ENCODE measurements at regions not wholly inside any gene's neighbourhood (a gene's known extent, or its start where the extent isn't known, plus 50 kb on each side); places are given as distances from the start of the nearest gene placed in this dataset.
"Not testable (repeated sequence)": the region's sequence is repeated elsewhere in the genome, so short reads cannot be mapped to it uniquely, and the experiment has no call there.

DNA sequence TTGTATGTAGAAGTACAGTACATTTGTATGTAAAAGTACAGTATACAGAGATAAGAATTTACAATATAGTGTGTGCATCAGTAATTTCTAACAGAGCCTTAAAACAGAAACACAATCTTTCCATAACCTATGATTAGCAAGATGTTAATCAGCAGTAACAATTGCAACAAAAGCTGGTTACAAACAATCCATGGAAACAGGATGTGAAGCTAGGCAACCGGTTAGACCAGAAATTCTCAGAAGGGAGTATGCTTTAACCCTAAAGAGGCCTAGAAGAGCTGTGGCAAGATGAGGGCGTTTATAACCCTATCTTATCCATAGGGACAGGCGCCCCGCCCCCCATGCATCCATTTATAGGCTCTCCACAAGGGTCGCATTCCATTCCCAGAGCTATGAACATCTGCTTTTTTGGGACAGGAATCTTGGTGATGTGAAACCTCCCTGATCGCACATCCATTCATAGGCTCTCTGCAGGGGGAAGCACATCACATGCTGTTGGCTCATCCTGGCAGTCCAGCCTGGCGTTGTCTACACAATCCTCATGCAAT is 180.3 kb downstream of the PDGFRA start:
- FAIRE-seq = not testable (repeated sequence)

DNA sequence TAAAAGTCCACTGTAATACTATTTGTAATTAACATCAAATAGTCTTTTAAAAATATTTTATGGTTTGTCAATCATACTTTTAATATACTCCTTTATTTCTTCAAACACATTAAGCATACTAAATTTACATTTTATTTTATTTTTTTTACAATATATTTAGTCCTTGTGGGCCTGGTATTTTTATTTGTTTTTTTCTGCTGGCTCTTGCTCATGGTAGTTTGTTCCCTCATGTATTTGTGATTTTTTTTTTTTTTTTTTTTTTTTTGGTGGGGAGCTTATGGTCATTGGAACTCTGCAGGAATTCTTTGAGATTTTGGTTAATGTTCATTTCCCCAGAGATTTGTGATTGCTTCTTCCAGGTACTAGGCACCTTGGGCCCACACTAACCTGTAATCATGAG is 185.5 kb downstream of the PDGFRA start:
- FAIRE-seq = no peak

DNA sequence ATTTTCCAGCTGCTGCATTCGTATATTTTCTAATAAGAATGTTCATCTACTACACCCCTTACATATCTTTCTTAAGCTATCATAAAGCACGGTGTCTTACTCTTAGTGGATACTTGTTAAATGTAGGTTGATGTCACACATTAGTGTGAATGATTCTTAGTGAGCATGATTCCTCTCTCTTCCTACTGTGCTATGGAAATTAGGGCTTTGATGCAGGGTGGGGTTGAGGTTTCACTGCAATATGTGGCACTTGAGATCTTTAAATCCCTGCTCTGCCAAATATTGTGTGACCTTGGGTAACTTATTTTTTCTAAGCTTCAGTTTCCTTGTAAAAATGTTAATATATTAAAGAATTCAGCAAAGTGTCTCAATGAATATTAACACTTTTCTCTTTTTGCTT is 188.4 kb downstream of the PDGFRA start:
- FAIRE-seq = no peak

DNA sequence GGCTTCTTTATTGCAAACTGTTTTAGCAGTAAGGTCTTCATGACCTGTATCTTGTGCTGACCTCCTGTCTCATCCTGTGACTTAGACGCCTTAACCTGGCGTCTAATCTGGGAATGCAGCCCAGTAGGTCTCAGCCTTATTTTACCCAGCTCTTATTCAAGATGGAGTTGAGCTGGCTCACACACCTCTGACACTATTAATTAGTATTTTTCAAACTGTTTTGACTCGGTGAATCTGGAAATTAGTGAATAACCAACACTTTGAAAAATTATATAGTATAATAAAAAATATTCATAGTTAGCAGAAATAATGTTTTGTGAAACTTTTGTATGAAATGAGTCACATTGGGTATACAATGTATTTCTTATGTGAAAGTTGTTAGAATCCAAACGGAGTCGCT is 189.4 kb downstream of the PDGFRA start:
- no peak for FAIRE-seq

DNA sequence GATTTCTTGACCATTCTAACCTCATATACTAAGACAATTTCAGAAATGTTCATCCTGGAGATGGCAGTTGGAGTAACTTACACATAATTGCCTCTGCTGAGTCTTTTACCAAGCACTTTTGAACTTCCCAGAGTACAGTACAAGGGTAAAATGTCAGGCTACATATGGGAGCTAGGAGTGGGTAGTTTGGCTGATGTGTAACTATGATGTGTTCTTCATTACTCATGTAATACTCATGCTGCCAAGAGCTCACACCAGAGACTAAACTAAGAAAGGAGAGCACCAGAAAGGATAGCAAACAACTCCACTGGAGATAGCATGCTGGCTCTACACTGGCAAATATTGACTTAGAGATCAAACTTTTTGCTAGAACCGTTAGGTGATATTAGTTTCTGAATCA is 194.0 kb downstream of the PDGFRA start:
- no peak for FAIRE-seq

DNA sequence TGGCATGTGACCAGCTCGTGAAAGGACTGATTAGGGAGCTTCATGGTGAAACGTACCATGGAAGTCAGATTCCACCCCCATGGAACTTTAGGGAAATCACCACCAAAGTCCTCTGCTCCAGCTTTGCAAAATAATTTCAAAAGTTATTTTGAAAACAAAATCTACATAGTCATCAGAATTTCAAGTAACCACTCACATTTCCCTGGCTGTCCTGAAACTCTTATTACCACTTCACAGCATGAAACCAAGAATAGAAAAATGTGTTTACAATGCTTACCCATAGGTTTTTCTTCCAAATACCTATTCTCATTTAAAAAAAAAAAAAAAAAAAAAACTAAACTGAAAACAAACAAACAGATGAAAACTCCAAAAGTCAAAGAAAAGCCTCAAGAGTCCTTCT is 198.7 kb downstream of the PDGFRA start:
- no peak for FAIRE-seq

DNA sequence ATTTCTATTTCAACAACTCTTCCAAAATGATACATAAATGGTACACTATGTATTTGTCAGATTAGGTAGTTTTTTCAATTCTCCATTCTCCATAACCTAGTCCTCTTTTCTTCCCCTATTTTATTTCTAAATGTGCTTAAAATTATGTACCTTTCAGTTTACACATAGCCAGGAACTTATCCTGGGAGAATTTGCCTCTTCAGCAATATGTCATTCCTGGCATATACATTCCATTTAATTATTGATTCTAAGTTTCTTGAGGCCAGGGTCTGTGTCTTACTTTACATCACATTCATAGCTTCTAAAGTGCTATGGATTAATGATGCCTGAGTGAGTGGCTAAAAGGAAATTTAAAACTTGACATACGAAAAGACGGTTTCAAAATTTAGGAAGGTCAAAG is 199.8 kb downstream of the PDGFRA start:
- FAIRE-seq = no peak

DNA sequence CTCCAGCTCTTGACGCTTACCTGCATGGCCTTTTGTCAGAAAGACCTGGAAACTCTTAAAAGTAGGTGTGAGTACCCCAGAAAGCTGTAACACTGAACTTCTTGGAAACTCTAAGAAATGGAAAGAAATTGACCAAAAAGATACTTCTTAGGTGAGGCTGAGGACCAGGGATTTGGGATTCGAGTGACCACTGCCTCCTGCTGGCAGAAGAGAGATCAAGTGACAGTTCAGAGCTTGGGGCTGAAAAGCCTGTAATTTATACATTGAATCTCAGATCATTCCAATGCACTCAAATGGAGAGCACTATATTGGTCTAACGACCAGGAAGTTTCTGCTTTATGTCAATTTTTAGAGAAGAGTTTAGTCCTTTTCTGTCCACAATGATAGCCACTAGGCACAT is 204.6 kb downstream of the PDGFRA start:
- no peak for FAIRE-seq

DNA sequence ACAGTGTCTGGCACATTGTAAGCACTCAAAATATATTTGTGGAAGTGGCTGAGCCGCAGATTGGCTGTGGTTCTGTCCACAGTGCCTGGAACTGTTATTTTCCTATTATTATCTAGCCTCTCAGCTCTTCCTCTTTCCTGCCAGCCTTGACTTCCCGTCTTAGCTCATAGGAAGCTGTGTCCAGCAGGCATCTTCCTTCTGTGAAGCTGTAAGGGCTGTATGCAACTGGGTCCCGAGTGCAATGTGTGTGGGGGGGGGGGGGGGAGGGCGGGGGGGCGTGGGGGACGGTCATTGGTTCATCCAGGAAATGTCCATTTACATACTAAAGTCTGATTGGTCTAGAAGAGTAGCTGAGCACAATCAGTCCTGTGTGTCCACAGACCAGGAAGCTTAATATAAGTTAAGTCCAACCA is 210.7 kb downstream of the PDGFRA start:
- FAIRE-seq = no peak

DNA sequence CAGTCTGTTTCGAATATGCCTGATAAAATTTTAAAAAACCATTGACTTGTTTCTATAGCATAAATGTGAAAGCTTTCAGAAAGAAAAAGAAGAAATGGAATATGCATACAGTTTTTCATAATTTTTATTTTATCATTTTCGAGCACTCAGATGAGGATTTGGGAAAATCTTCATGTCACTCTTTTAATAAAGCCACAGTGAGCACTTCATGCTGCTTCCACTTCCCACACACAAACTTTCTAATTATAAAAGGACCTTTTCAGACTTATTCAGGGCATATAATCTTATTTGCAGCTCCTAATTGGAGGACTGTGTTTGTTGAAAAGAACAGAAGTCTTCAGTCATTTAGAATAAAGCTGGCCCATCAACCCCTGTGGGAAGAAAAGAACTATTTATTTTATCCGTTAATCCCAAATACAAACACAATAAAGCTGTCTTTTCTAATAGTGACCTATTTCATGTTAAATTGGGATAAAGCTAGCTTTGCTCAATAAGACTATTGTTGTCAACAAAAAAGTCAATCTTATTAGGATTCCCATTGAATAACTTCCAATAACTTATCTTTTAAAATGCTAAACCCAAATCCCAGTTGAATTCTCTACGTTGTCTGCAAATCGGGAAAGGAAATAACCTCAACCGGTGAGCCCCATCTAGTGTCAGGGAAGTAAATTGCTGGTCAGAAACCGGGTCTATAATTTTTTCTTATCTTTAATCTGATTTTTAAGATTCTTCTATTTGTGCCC is 211.5 kb downstream of the PDGFRA start:
- peak; percentile 78 for FAIRE-seq

DNA sequence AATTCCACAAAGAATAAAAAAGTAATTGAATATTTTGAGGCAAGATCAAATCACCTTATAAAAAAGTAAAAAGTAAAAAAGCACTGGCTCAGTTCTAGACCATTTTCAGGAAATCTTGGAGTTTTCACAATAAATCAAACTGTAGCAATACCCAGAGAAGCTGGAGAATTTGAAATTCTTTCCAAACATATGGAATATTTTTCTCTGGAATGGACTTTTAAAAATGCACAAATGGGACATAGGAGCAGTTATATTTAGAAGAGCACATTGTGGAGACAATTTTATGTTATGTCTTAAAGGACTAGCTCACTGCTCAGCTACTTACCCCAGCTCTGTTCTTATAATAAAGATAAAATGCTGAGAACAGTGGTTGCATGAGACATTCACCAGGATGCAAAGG is 211.9 kb upstream of the KIT start:
- FAIRE-seq = no peak

DNA sequence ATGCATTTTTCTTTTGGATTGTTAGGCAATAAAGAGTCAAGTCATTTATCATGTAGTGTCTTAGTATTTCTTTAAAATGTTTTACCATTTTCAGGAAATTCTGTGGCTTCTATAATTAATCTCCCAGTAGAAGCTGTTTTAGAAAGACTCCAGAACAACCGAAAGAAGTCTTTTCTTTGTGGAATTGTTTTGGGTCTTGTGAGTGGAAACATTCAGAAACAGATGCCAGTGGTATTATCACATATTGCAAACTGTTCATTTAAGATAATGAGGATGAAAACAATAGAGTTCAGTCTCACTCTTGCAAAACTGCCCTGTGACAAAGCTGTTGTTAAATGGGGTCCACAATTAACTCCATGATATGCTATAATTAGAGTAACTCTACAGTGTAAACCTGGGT is 211.2 kb upstream of the KIT start:
- no peak for FAIRE-seq

DNA sequence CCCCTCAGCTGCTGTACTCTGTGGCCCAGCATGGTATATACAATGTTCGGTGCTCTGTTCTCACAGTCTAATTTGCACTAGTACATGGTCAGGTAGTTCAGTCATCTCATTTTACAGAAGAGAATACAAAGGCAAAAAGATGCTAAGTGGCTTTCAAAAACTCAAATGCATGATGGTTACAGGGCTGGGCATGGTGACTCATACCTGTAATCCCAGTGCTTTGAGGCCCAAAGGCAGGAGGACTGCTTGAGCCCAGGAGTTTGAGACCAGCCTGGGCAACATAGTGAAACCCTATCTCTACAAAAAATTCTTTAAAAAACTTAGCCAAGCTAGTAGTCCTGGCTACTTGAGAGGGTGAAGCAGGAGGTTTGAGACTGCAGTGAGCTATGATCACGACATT is 210.5 kb upstream of the KIT start:
- FAIRE-seq = no peak

DNA sequence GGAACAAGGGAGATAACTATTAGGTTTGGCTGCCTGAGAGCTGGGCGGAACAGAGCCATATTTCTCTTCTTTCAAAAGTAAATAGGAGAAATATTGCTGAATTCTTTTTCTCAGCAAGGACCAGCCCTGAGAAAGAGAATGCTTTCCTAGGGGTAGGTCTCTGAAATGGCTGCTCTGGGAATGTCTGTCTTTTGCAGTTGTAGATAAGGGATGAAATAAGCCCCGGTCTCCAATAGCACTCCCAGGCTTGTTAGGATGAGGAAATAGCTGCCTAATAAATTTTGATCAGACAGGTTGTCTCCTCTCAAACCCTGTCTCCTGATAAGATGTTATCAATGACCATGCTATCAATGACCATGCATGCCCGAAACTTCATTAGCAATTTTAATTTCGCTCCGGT is 207.8 kb upstream of the KIT start:
- FAIRE-seq = no peak

DNA sequence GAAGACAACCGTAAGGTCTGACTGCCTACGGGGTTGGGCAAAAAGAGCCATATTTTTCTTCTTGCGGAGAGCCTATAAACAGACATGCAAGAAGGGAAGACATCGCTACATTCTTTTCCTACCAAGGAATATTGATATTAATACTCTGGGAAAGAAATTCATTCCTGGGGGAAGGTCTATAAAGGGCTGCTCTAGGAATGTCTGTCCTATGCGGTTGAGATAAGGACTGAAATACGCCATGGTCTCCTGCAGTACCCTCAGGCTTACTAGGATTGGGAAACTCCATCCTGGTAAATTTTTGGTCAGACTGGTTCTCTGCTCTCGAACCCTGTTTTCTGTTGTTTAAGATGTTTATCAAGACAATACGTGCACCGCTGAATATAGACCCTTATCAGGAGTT is 190.8 kb upstream of the KIT start:
- not testable (repeated sequence) for FAIRE-seq

DNA sequence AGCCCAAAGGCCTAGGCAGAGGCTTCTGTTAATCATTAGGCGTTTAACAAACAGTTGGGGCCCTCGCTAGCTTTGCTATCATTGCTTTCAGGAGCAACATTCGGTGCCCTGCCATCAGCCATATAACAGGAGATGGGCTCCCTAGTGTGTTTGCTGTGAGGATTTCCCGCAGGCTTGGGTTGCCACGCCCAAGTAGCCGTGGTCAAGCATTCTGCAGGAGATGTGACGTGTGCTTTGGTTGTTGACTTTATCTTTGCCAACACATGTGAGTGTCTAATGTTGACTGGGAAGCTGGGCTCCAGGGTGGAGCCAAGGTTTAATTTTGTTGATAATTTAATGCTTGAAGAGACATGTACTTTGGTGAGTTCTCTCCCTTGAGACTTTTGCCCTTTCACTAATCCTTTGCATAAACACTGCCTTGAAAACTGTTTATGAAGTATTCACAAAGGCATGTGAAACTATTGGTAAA is 184.6 kb upstream of the KIT start:
- FAIRE-seq = no peak

DNA sequence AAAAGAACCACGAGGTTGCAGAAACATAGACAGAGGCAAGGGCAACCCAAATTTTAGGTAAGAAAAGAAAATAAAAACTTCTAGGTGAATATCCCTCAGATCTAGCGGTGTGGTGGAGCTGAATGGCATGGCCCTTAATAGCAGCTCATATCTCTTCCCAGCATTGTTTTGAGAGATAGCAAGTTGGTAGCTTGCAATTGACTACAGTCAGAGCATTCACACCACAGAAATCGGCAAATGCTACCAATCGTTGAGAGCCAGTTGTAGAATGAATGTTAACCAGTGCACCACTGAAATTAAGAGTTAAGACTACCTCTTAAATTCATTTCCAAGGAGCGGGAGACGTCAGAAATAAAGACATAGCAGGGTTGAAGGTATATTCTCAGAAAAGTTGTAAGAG is 184.0 kb upstream of the KIT start:
- no peak for FAIRE-seq

DNA sequence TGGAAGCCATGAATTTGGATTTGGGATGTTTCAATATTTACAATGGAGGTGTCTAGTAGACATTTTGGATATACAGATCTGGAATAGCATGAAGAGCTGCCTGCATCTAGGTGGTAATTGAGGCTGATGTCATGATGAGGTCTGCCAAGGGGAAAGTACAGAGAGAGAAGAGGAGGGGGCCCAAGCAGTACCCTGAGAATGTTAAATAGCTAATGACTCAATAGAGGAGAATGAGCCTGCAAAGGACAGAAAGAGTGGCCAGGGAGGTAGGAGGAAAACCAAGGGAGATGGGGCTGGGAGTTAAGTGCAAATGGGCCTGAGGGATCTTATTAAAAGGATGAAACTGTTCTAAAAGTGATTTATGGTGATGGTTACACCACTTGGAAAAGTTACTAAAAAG is 182.2 kb upstream of the KIT start:
- FAIRE-seq = no peak

DNA sequence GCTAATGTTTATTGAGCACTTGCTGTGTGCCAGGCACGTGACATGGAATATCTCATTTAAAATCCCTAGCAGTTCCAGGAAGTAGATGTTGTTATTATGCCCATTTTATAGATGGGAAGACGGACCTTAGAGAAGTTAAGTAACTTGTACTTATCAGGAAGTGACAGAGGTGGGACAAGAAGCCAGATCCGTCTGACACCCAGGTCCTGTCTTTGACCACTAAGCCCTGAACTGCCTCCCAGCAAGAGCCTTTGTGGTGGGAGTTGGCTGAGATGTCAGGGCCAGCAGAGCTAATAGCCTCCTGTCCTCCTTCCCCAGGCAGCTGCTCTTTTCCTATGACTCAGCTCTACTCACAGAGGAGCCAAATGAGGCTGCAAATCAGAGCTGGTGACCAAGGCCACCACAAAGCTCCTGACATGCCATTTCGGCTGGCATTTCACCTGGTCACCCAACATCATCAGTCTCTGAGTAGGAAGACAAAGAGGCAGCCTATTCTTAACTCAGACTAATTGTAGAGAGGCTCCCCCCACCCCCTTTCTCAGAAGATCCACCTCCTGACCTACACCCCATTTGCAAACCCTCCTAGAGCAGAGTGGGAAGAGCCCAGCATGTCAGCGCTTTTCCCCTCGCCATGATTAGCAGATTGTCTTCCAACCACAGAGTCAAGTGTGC is 175.1 kb upstream of the KIT start:
- FAIRE-seq = no peak

DNA sequence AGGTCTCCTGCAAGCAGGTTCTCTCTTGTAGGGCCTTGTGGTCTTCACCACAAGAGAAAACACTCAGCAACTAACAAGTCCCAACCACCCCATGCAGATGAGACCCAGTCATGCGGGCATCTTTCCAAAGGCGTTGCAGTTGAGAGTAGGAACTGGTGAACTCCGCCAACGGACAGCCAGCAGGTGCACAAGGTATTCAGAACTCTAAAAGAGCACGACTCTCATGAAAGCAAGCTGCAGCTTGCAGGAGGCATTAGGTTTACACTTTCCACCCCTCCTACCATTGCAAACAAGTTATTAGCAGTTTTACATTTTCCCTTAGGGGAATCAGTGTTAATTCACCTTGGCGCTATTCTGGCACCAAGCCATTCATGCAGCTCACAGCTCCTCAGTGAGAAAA is 173.4 kb upstream of the KIT start:
- FAIRE-seq = no peak

DNA sequence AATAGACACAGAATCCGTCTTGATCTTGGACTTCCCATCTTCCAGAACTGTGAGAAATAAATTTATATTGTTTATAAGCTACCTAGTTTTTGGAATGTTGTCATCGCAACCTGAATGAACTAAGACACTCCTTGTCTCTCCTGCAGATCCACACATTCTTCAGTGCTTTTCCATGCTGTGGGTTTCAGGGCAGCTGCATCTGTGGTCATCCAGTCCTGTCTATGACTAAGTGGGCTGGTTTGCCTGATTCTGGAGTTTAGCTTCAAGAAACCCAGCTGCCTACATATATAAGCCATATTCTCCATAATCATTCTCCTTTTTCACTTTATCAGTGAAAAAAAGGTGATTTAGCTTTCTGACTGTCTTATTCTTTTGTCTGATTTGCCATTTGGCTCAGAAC is 170.3 kb upstream of the KIT start:
- no peak for FAIRE-seq

DNA sequence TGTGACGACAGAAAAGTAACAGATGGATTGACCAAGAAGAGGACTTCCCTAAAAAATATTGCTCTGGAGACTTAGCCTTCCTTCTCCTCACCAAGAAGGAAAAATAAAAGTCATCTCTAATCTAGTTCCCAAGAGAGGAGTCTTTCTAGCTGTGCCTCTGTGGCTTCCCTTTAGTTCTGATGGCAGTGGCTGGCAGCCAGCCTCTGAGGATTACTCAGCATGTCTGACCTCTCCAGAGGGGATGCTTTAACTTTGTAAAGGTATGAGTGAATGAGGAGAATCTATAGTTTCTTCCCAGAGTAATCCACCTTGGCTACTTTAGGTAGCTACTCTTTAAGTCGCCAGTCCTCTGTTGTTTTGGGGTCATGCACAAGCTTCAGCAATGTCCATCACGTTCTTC is 163.9 kb upstream of the KIT start:
- no peak for FAIRE-seq

DNA sequence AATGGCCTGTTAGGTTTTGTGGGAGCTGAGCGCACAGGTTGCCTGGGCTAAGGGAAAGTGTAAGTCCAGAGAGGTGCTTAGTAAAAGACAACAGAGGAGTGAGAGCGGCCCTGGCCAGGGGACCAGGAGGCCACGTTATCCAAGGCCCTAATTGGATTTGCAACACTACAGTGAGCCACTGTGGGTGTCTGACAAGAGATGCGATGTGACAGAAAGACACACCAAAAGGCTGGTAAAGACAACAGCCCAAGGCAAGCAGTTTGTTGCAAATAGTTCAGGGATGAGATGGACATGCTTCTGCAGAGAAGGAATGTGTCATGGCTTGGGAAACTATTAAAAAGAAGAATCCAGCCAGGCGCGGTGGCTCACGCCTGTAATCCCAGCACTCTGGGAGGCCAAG is 162.7 kb upstream of the KIT start:
- FAIRE-seq = no peak

DNA sequence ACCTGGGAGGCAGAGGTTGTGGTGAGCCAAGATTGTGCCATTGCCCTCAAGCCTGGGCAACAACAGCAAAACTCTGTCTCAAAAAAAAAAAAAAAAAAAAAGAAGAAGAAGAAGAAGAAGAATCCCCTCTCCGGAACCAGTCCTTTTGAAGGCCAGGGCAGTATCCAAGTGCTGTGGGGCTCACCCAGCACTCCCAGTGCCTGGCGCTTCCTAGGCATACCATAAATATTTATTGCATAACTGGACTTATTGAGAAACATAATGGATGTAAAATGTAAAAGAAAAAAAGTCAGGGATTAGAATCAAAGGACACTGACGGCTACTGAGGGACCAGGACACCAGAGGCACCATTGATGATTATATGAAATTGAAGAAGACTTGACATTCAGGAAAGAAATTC is 162.1 kb upstream of the KIT start:
- no peak for FAIRE-seq

DNA sequence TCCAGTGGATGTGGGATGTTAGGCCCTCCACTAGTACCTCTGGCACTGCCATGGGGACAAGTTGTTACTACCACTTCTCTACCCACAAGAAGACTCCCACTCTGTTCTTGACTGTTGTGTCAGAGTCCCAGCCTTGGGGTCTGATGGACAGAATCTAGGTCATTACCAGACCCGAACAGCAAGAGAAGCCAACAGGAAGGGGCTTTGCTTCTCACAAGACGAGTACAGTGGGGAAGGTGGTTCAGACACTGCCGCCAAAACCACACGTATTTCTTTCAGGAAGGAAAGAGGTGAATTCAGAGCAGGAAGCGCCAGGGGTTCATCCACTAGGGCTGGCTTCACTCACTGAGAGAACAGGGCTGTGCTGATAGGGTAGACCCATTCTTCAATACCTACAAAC is 161.3 kb upstream of the KIT start:
- FAIRE-seq = no peak

All from TTC549 (cell line).